HG03565 (cell line): ENCODE measurements at regions not wholly inside any gene's neighbourhood (a gene's known extent, or its start where the extent isn't known, plus 50 kb on each side); places are given as distances from the start of the nearest gene placed in this dataset.
A peak's percentile ranks its signal among the peaks of the same experiment; 100 is the strongest.
"Not testable (repeated sequence)": the region's sequence is repeated elsewhere in the genome, so short reads cannot be mapped to it uniquely, and the experiment has no call there.

Experiments
- ATAC-seq: cut with Tn5 transposase; IDR thresholded peaks from one replicate; pipeline ENCODE4 v1.9.1; 2021; ENCODE audit warnings: mild to moderate bottlenecking, moderate library complexity; ENCODE audit not compliant: unreplicated experiment

- ATAC-seq = peak; percentile 74
Observed at GRCh38 chr12:47312808-47313426, 233.2 kb upstream of the AMIGO2 start.

GRCh38 chr12:47312147-47312546 is 232.4 kb upstream of the AMIGO2 start:
- ATAC-seq = no peak

GRCh38 chr12:47311568-47311967 is 231.8 kb upstream of the AMIGO2 start:
- ATAC-seq = no peak

GRCh38 chr12:47311010-47311409 is 231.3 kb upstream of the AMIGO2 start:
- no peak for ATAC-seq

- ATAC-seq = no peak
Observed at GRCh38 chr12:47308672-47309071, 228.9 kb upstream of the AMIGO2 start.

GRCh38 chr12:47307680-47308399 is 228.1 kb upstream of the AMIGO2 start:
- peak; percentile 75 for ATAC-seq

- ATAC-seq = not testable (repeated sequence)
Observed at GRCh38 chr12:47306773-47307679, 227.3 kb upstream of the AMIGO2 start.

- ATAC-seq = no peak
Observed at GRCh38 chr12:47306130-47306529, 226.4 kb upstream of the AMIGO2 start.

- ATAC-seq = no peak
Observed at GRCh38 chr12:47305464-47305863, 225.7 kb upstream of the AMIGO2 start.

- no peak for ATAC-seq
Observed at GRCh38 chr12:47303995-47304560, 224.3 kb upstream of the AMIGO2 start.

- no peak for ATAC-seq
Observed at GRCh38 chr12:47303207-47303606, 223.4 kb upstream of the AMIGO2 start.

- ATAC-seq = peak; percentile 57
Observed at GRCh38 chr12:47302111-47302671, 222.4 kb upstream of the AMIGO2 start.

- ATAC-seq = no peak
Observed at GRCh38 chr12:47299586-47299985, 219.8 kb upstream of the AMIGO2 start.

GRCh38 chr12:47297993-47298392 is 218.2 kb upstream of the AMIGO2 start:
- no peak for ATAC-seq

GRCh38 chr12:47296828-47297227 is 217.1 kb upstream of the AMIGO2 start:
- ATAC-seq = no peak

GRCh38 chr12:47293406-47293805 is 213.6 kb upstream of the AMIGO2 start:
- no peak for ATAC-seq

GRCh38 chr12:47286676-47287075 is 206.9 kb upstream of the AMIGO2 start:
- ATAC-seq = no peak
